ENCODE measurements at regions not wholly inside any gene's neighbourhood (a gene's known extent, or its start where the extent isn't known, plus 50 kb on each side); places are given as distances from the start of the nearest gene placed in this dataset.
"Not testable (repeated sequence)": the region's sequence is repeated elsewhere in the genome, so short reads cannot be mapped to it uniquely, and the experiment has no call there.

GRCh38 chr12:27133022-27133590, 50.7 kb upstream of the C12orf71 start:
- H3K4me3 ChIP-seq (ENCODE audit: low read depth, low read length): no peak overlapping the region
- CTCF ChIA-PET: no interaction called here
- no peak for DNase-seq (ENCODE audit: low read depth)
- H3K36me3 ChIP-seq (ENCODE audit: control insufficient read depth, insufficient read depth, low read length): no peaks in the 10 kb centered on the region
- no peak for TF ChIP-seq CTCF (IDR thresholded peaks at IDR 0.05; ENCODE audit: insufficient read depth, low read depth, low read length)
- POLR2A ChIA-PET: no interaction called here
- H3K27me3 ChIP-seq (ENCODE audit: control insufficient read depth, insufficient read depth, low read length): no peaks in the 10 kb centered on the region

GRCh38 chr12:27140478-27140969, 58.1 kb upstream of the C12orf71 start:
- no peak overlapping the region for H3K4me3 ChIP-seq (ENCODE audit: low read depth, low read length)
- no peaks in the 10 kb centered on the region for H3K27me3 ChIP-seq (ENCODE audit: control insufficient read depth, insufficient read depth, low read length)
- CTCF ChIA-PET: interaction anchor here (1.1 to 2.0 kb wide), 3 partner anchors 11 to 102 kb away, joined by 3 to 6 read pairs (median 4); no protein-coding TSS in a partner anchor
- POLR2A ChIA-PET: no interaction called here
- H3K36me3 ChIP-seq (ENCODE audit: control insufficient read depth, insufficient read depth, low read length): no peaks in the 10 kb centered on the region
- no peak for TF ChIP-seq CTCF (IDR thresholded peaks at IDR 0.05; ENCODE audit: insufficient read depth, low read depth, low read length)
- DNase-seq (ENCODE audit: low read depth): no peak

GRCh38 chr12:27142101-27142721, 59.8 kb upstream of the C12orf71 start:
- no peak overlapping the region for H3K4me3 ChIP-seq (ENCODE audit: low read depth, low read length)
- TF ChIP-seq CTCF (IDR thresholded peaks at IDR 0.05; ENCODE audit: insufficient read depth, low read depth, low read length): peak; percentile 91
- no peaks in the 10 kb centered on the region for H3K27me3 ChIP-seq (ENCODE audit: control insufficient read depth, insufficient read depth, low read length)
- CTCF ChIA-PET: interaction anchor here (0.9 to 2.0 kb wide), 7 partner anchors 14 to 164 kb away, joined by 3 to 10 read pairs (median 4); partner anchors contain the start of gene STK38L
- POLR2A ChIA-PET: no interaction called here
- H3K36me3 ChIP-seq (ENCODE audit: control insufficient read depth, insufficient read depth, low read length): no peaks in the 10 kb centered on the region
- peak; percentile 32 for DNase-seq (ENCODE audit: low read depth)

GRCh38 chr12:27143256-27144069, 61.1 kb upstream of the C12orf71 start:
- Histone ChIP-seq H3K36me3 (ENCODE audit: control insufficient read depth, insufficient read depth, low read length) (no peaks in the 10 kb centered on the region), H3K27me3 (ENCODE audit: control insufficient read depth, insufficient read depth, low read length) (no peaks in the 10 kb centered on the region), H3K4me3 (ENCODE audit: low read depth, low read length) (no peak overlapping the region)
- no peak for TF ChIP-seq CTCF (IDR thresholded peaks at IDR 0.05; ENCODE audit: insufficient read depth, low read depth, low read length)
- DNase-seq (ENCODE audit: low read depth): no peak
- POLR2A ChIA-PET: no interaction called here
- CTCF ChIA-PET: interaction anchor here (0.6 to 2.0 kb wide), 4 partner anchors 101 to 163 kb away, joined by 3 to 10 read pairs (median 4); partner anchors contain the start of gene STK38L

- H3K36me3 ChIP-seq (ENCODE audit: control insufficient read depth, insufficient read depth, low read length); H3K4me3 ChIP-seq (ENCODE audit: low read depth, low read length); H3K27me3 ChIP-seq (ENCODE audit: control insufficient read depth, insufficient read depth, low read length); POLR2A ChIA-PET; DNase-seq (ENCODE audit: low read depth): not testable (repeated sequence)
- CTCF ChIA-PET: interaction anchor here (1.2 to 2.1 kb wide), 2 partner anchors 130 to 132 kb away, joined by 4 to 7 read pairs; partner anchors contain the start of gene TM7SF3
Observed at GRCh38 chr12:27145725-27146124, 63.3 kb upstream of the C12orf71 start.

Data from BJ (cell line).